Ishikawa (cell line): ENCODE measurements at regions not wholly inside any gene's neighbourhood (a gene's known extent, or its start where the extent isn't known, plus 50 kb on each side); places are given as distances from the start of the nearest gene placed in this dataset.

Experiments used
- CEBPB ChIP-seq: IDR thresholded peaks from 2 replicates; pipeline ENCODE4 v1.6.1; 2012
- CREB1 ChIP-seq: IDR thresholded peaks from 2 replicates; pipeline ENCODE4 v1.6.1; 2012; ENCODE audit warnings: low read depth
- EGR1 ChIP-seq: IDR thresholded peaks from 2 replicates; pipeline ENCODE4 v1.6.1; 2012
- EP300 ChIP-seq: IDR thresholded peaks from 2 replicates; pipeline ENCODE4 v1.6.1; 2012; ENCODE audit warnings: borderline replicate concordance
- FOXM1 ChIP-seq: IDR thresholded peaks from 2 replicates; pipeline ENCODE4 v1.6.1; 2012; ENCODE audit warnings: low read depth, borderline replicate concordance
- MAX ChIP-seq: IDR thresholded peaks from 2 replicates; pipeline ENCODE4 v1.6.1; 2012
- NFIC ChIP-seq: IDR thresholded peaks from 2 replicates; pipeline ENCODE4 v1.6.1; 2012
- RAD21 ChIP-seq: IDR thresholded peaks from 2 replicates; pipeline ENCODE4 v1.6.1; 2012; ENCODE audit warnings: low read depth
- REST ChIP-seq: IDR thresholded peaks from 2 replicates; pipeline ENCODE4 v1.6.1; 2012; ENCODE audit warnings: low read depth, mild to moderate bottlenecking
- TAF1 ChIP-seq: IDR thresholded peaks from 2 replicates; pipeline ENCODE4 v1.6.1; 2012; ENCODE audit warnings: low read depth, mild to moderate bottlenecking
- TCF12 ChIP-seq: IDR thresholded peaks from 2 replicates; pipeline ENCODE4 v1.6.1; 2012; ENCODE audit warnings: low read depth
- TEAD4 ChIP-seq: IDR thresholded peaks from 2 replicates; pipeline ENCODE4 v1.6.1; 2012
- USF1 ChIP-seq: IDR thresholded peaks from 2 replicates; pipeline ENCODE4 v1.6.1; 2012
- YY1 ChIP-seq: IDR thresholded peaks from 2 replicates; pipeline ENCODE4 v1.6.1; 2012; ENCODE audit warnings: low read depth
- ZBTB7A ChIP-seq: IDR thresholded peaks from 2 replicates; pipeline ENCODE4 v1.6.1; 2012; ENCODE audit warnings: low read depth

GRCh38 chr6:16953905-16954304 lies 147.9 kb upstream of the STMND1 start:
- TF ChIP-seq YY1 (no peak), TAF1 (no peak), ZBTB7A (no peak), EP300 (no peak), MAX (no peak), REST (no peak), EGR1 (no peak), CEBPB (no peak), CREB1 (no peak), NFIC (no peak), RAD21 (no peak), TCF12 (no peak), USF1 (no peak), FOXM1 (no peak), TEAD4 (no peak)

- no peak for TF ChIP-seq TCF12
- no peak for TF ChIP-seq CEBPB
- TF ChIP-seq CREB1 = no peak
Observed at GRCh38 chr6:16953446-16953845, 148.4 kb upstream of the STMND1 start.

- TF ChIP-seq NFIC (no peak), YY1 (no peak), CEBPB (no peak), RAD21 (no peak)
Observed at GRCh38 chr6:16950825-16951495, 150.9 kb upstream of the STMND1 start.

- TF ChIP-seq TCF12 = no peak
- TF ChIP-seq CREB1 = no peak
- no peak for TF ChIP-seq MAX
- TF ChIP-seq TAF1 = no peak
- no peak for TF ChIP-seq REST
- no peak for TF ChIP-seq TEAD4
- TF ChIP-seq EGR1 = no peak
- no peak for TF ChIP-seq ZBTB7A
- no peak for TF ChIP-seq USF1
- no peak for TF ChIP-seq EP300
- no peak for TF ChIP-seq NFIC
- no peak for TF ChIP-seq CEBPB
- TF ChIP-seq YY1 = no peak
- no peak for TF ChIP-seq RAD21
- TF ChIP-seq FOXM1 = no peak
Observed at GRCh38 chr6:16950302-16950701, 151.5 kb upstream of the STMND1 start.

- no peak for TF ChIP-seq CREB1
Observed at GRCh38 chr6:16949716-16950115, 152.1 kb upstream of the STMND1 start.

- TF ChIP-seq MAX (no peak), USF1 (no peak)
Observed at GRCh38 chr6:16948396-16948795, 153.5 kb upstream of the STMND1 start.
